DMS53 treated with DMSO at 0.1 percent for 48 hours (cell line): ENCODE measurements at regions not wholly inside any gene's neighbourhood (a gene's known extent, or its start where the extent isn't known, plus 50 kb on each side); places are given as distances from the start of the nearest gene placed in this dataset.
"Not testable (repeated sequence)": the region's sequence is repeated elsewhere in the genome, so short reads cannot be mapped to it uniquely, and the experiment has no call there.

Experiments used
- DNase-seq: peaks from one replicate; lab custom pipeline; 2025; ENCODE audit not compliant: unreplicated experiment; lab: John Stamatoyannopoulos, UW

DNA sequence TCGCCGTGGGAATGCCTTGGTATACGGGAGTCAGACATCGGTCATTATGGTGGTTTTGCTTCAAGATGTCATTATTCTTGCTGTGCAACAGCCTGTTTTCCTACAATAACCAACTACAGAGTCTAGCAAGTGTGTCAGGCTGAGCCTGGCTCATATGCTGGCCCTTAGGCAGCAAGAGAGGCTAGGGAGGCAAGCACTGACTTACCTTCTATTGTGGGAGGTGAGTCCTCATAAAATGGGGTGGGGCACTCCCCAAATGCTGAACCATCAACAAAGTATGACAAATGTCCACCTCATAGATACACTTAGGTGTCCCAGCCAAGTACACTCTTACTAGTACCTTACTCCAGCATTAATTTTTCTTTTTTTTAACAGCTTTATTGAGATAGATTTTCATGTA is 77.0 kb upstream of the ATL2 start:
- DNase-seq = no peak

DNA sequence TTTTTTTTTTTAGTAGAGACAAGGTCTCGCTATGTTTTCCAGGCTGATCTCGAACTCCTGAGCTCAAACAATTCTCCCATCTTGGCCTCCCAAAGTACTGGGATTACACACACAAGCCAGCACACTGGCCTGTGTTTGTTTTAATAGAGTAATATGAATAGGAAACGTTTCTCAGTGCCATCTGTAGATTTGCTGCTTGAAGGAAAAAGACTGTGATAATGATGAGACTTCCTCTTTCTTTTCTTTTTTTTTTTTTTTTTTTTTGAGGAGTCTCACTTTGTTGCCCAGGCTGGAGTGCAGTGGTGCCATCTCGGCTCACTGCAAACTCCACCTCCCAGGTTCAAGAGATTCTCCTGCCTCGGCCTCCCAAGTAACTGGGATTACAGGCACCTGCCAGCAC is 74.7 kb upstream of the ATL2 start:
- DNase-seq = not testable (repeated sequence)

DNA sequence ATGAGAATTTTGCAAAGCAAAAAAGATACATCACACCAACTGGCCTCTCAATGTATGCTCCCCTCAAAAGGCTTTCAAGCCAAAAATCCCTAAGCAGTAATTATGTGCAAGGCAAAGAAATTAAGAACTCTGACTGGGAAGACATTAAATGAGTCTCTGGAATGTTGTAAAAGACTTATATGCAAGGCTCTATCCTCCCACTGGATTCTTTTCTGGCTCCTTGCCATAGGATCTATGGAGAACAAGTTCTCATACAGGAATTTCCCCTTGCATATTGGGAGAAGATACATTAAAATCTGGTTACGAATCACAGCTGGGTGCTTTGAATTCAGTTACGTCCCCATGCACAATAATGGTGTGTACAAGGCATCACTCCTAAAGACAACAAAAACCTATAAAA is 73.4 kb upstream of the ATL2 start:
- no peak for DNase-seq

DNA sequence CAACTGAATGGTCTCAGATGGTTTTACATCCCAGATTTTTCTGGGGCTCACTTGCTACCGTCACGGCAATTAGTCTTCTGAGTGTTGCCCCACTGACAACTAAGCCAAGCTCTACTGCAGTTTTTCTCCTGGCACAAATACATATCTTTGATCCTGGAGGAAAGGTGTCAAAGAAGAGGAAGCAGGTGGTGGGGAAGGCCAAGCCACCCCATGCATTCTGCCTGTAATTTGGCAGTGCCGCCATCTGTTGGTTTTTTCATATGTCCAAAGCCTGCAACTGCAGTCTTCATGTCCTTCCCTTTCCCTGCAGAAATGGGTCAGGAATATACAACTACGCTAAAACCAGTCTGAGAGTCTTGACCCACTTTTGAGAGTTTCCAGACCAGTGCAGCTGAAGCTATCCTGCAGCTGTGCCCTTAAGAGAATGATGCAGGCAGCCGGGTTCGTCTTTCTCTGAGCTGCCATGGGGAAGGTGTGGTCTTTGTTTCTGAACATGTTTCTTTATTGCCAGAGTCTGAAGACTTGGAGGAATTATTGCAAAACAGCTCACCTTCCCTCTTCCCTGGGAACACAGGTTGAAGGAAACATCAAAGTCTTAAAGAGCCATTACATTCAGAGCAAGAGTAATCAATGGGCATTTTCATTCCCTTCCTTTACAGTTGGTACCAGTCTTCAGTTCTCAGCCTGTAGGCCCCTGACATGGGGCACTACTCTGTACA is 71.8 kb upstream of the ATL2 start:
- DNase-seq = no peak

DNA sequence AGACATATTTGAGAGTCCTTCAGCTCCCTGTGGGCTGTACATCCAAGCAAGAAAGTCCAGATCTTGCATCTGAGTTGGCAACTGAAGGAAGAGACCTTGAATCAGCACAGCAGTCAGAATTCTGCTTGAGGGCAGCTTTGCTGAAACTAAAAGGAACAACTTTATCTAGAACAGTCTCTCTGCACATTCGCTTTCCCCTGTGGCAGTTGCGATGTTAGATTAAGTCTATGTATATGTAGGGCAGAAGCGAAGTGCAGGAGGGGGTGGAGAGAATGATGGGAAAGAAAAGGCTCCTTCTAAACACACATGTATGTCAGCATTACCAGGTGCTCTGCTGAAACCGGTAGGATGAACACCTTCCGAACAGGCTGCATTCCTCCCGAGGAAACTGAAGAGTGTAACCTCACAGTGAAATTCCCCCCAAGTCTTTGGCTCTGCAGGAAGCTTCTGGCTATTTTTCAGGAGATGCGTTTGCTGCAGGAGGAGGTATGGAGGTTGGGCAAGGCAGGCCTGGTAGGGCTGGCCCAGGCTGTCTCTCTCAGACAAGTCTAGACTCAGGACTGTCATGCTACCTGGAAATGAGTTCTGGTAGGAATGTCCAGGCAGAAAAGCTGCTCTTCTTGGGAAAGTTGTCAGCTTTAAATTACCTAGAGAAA is 70.0 kb upstream of the ATL2 start:
- no peak for DNase-seq

DNA sequence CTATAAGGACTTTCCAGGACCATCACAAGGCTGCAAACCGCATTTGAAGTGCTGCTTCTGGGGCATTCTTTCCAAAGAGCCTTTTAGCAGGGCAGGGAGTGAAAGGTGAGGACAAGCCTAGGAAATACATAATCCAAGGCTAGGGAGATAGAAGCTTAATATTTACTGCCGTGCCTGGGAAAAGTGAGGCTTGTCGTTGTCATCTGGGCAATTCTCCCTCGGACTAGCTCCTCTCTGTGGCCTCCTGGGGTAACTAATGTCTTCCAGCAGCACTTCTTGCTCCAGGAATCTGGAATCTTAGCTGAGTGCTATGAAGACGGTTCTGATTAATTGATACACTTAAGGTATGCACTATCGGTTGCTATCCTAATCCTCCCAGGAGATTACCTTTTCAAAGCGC is 69.3 kb upstream of the ATL2 start:
- no peak for DNase-seq

DNA sequence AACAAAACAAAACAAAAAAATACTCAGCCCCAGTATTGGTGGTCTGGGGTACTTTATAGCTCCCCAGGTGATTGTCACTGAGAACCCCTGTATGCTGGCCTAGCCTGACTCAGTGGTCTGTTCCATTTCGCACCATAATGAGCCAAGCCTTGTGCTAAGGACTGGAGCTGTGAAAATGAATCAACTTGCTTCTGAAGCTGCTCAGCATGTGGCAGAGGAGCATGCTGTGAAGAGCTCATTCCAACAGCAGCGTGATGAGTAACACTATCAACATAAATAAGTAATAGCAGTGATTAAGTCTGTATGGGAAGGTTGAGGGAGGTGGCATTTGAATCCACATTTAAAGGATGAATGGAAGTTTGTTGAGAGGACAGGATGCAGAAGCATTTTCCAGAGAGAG is 67.2 kb upstream of the ATL2 start:
- no peak for DNase-seq

DNA sequence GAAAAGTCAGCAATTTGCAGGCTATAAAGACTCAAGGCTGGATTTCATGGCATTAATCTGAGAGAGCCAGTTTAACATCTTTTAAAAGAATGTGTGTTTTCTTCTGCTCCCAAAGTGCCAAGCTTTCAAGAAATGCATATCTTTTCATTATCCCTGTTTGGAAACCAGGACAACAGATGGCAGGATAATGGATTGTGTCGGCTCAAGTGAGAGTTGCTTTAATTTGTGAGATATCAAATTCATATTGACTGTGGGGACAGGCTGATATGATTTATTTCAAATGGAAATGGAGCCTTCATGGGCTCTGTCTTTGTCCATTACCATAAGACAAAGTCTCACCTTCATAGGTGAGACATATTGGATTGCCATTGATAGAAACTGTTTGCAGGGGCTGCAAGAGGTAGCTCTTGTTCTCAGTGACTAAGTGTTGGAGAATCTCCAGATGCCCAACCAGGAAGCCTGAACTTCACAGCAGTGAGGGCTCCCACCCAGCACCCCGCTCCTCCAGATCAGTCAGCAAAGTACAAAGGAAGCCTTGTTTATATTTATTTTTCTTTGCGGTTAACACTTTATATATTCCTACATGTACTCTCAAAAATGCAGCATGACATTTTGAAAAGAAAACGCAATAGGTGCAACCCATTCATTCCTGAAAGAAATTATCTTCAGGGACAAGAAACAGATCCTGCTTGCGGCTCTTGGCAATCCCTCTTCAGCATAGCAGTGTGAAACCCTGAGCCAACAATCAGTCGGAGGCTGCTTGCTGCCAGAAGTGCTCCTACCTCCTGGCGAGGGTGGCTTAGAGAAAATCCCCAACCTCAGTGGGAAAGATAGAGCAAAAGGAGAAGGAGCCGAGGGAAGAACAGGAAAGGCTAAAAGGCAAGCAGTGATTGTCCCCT is 65.8 kb upstream of the ATL2 start:
- no peak for DNase-seq

DNA sequence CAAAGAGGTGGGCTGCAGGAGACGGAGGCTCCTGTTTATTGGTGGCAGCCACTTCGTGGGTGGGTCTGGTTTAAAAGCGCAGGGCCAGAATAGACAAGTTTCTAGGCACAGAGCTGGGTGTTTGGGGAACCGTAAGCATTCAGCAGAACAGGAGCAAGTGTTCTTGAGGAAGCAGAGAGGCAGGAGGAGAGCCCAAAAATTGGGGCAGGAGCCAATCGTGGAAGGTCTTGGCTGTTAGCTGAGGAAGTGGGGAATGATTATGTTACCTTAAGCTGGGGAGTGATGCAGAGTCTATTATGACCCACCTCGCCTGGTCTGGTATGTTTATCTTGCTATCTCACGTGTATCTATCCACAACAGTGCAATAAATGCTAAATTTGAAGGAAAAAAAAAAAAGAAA is 64.3 kb upstream of the ATL2 start:
- no peak for DNase-seq

DNA sequence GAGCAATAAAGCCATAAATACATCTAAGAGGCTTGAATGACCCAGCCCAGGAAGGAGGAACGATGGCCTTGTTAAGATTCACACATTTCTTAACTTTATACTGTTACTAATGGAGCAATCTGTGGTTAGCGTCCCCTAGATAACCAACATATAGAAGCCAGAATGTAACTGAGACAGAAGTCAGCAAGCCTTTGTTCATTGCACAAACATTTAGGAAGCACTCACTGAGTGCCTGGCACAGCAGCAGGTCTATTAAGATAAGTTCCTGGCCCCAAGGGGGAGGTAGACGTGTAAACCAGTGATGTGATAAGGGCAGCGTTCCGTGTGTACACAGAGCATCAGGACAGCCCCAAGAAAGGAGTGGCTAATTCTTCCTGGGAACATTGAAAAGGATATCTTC is 63.6 kb upstream of the ATL2 start:
- DNase-seq = no peak

DNA sequence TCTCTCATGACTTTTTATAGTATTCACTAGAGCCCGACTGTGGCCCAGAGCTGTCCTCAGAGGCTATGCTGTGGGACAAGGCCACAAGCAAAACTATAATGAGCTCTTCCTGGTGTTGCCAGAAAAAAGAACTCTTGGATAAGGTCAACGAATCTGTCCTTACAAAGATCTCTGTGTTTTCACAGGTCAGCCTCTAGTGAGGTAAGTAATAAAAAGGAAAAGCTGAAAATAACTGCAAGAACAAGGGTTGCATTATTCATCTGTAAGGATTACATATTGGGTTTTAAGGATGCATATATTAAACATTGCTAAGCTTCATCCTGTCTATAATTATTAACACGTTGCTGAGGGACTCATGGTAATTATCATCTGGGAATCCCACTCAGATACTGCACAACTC is 62.8 kb upstream of the ATL2 start:
- no peak for DNase-seq

DNA sequence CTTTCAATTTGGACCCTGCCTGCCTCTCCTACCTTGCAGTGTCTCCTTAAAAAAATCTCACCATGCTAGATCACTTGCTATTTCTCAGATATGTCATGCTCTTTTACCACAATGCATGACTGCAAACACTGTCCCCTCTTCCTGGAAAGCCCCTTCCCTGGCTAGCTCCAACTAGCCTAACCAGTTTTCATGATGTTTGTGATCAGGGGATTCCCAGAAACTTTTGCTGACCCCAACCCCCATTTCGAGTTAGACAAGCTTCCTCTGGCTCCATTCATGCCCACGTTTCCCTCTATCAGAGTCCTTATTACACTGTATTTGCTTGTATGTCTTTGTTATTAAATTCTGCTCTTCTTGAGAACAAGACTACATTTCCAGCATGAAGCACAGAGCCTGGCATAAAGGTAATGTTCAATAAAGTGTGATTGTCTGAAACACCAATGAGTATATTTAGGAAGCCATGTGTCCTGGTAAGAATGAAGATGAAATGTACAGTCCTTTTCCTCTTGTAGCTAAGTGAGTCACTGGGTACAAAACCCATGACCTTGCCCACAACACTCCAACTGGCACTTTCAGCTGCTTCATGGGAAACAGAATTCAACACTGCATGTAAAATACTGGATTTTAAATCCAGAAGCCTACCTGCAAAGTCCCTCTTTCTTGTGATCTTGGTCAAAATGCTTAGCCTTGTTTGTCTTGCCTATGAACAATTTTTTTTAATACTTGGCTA is 62.0 kb upstream of the ATL2 start:
- no peak for DNase-seq

DNA sequence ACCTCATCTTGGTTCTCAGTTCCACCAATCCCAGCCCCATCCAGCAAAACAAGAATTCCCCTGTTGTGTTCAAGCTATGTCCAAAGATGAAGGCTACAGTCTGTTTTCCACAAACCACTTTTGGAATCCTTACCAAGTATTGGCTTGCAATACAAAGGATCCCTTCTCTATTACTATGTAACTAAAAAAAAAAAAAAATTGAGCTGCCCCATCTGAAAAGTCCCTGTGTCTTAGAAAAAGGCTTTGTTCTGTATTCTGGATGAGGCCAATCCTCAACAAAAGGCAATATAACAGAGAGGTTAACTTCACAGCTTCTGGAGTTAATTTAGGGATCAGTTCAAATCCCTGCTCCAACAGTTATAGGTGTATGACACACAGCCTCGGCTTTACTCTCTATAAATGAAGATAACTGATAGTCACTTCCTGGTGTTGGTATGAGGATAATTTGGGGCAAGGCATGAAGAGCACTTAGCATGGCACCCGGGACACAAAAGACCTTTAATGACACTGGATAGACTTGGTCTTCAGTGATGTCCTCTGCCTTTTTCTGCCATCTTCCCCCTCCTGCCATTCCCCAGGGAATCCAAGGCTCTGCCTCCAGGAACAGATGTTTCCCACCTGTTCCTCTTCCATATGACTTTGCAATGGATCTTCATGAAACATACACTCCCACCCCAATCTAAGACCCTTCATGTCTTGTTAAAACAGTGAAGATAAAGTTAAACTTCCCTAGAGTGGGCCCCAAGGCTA is 61.2 kb upstream of the ATL2 start:
- no peak for DNase-seq

DNA sequence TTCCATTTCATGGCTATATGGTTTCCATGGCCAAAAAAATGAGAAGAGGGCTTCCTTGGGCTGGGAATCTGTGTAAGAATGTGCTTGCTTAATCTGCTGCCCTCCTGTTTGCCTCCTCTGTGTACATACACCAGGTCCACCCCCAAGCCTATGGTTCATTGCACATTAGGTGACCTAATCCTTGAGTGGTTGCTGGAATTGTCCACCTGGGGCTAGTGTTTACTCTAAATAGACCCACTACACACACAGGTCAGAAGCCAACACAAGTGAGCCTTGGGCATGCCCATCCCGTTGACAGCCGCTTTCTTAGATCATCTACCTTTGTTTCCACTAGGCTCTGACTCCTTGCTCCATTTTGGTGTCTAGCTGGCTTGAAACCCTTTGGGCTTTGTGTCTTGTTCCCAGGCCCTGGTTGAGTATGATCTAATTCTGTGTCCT is 59.2 kb upstream of the ATL2 start:
- no peak for DNase-seq

DNA sequence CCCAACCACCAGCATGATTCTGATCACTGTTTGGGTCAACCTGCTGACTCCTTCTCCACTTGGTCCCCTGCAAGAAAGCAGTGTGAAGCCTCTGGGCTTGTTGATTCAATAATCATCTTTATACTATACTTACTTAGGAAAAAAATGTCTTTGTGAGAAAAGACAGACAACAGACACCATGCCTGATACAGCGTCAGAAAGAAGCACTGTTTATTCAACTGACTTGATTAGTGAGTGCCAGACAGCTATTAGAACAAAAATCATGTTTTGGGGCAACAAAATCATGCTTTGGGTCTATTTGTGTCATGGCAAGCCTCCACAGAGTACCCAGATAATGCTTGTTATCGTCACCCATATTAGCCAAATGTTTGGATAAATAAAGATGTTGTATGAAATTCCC is 58.7 kb upstream of the ATL2 start:
- DNase-seq = no peak

DNA sequence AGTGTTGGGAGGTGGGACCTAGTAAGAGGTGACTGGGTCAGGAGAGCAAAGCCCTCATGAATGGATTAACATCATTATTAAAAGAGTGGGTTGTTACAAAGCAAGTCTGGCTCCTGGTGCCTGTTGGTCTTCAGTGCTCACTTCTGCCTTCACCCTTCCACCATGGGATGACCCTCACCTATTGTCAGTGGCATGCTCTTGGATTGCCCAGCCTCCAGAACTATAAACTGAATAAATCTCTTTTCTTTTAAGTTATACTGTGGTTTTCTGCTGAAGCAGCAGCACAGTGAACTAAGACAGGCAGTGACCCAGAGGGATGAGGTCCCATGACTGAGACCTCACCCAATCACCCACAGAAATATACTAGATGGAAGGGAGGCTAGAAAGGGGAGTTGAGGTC is 57.5 kb upstream of the ATL2 start:
- no peak for DNase-seq

DNA sequence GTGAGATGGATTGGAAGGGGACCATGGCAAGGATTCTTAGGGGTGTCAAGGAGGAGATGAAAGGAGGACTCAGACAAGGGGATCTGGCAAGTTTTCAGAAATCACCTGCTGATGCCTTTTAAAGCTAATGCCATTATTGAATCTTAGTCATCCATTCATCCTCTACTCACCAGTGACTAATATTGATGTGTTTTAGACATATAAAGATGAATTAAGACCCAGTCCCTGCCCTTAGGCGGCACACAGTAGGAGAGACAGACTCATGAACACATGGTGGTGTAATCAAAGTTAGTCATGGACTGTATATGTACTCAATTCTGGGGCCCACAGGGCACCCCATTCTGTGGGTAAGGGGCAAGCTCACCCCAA is 56.5 kb upstream of the ATL2 start:
- DNase-seq = no peak

DNA sequence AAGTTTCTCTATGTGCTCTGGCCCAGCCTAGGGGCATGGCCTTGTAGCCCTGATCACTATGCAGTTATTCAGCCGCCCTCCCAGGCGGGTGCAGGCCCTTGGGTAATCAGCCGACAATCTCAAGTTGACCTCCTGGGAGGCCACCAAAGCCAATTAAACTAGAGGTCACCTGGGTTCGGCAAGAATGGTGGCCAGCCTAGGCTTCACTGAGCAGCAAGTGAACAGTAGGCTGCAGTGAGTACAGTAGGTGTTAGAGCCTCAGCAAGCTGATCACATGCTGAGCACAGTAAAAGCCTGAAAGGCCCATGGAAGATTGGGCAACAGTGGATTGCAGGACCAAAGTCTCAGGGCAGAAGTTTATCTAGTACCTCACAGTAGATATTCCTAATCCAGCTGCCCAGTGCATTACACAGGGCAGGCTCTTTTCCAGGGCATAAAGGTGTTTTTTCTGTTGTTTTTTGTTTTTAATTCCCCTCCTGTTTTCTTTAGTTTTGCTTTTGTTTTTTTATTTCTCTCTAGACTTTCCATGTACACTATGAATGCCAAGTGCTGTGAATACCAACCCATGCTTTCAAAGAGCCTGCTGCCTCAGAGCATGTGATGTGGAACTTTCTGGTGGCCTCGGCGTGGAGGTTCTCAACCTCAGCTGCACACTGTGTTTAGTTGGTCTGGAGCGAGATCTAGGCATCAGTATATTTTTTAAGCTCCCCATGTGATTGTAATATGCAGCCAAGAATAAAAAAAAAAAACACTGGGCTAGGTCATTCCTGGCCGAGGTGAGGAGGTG is 55.9 kb upstream of the ATL2 start:
- no peak for DNase-seq

DNA sequence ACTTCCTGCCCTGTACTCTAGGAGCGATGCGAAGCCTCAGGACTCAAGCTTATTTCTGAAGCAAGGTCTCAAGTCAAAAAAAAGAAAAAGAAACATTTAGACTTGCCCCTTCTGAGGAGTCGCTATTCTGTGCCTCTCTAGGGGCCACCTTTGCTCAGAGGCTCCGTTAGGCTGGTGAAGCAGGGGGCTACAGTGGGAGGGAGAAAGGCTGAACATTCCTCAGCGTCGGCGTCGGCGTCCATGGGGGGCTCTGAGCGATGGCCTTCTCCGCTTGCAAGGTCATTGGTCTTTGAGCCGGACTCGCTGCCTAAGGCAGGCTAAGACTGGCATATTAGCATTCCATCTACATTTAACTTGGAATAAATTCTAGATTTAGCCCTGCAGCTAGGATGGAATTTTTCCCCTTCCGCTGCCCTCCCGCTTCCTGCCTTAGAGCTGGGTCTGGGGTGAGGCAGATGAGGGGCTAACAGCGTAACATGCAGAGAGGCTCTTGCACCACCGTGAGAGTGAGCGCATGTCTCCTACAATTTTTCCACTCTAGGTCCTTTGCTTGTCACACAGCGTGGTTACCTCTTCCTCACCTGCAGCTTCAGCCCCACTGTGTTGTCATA is 53.6 kb upstream of the ATL2 start:
- no peak for DNase-seq

DNA sequence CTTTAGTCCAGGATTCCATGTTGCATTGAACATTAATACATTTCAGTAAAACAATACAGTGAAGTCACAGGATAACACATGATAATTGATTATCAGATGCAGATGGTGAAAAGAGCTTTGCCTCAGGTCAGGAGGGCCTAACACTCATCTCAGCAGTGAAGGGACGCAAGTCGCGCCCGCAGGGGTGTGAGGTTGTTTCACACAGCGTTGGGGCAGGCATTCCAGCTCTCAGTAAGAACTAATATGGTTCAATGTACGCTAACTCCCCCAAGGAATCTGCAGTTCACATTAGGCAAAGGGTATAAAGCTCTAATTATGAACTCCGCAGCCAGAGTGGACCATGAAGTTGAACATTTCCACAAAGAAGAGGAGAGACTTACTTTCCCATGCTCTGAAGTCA is 53.1 kb upstream of the ATL2 start:
- DNase-seq = no peak
